ENCODE measurements at regions not wholly inside any gene's neighbourhood (a gene's known extent, or its start where the extent isn't known, plus 50 kb on each side); places are given as distances from the start of the nearest gene placed in this dataset.

- no peaks in the 10 kb centered on the region for H3K79me2 ChIP-seq (ENCODE audit: insufficient read depth, low read length)
- no peak overlapping the region for H3K27ac ChIP-seq (ENCODE audit: low read depth, low read length)
- H3K4me2 ChIP-seq (ENCODE audit: insufficient read depth, low read length) = no peak overlapping the region
- no peak overlapping the region for H2AFZ ChIP-seq (ENCODE audit: low read length)
- no peak overlapping the region for H3K4me3 ChIP-seq (ENCODE audit: insufficient read depth, low read length)
- no peaks in the 10 kb centered on the region for H3K27me3 ChIP-seq (ENCODE audit: insufficient read depth, low read length)
- no peak for DNase-seq (ENCODE audit: insufficient read length, low spot score, missing footprints)
- no peaks in the 10 kb centered on the region for H3K36me3 ChIP-seq (ENCODE audit: insufficient read depth, low read length)
- no peak for TF ChIP-seq CTCF (IDR thresholded peaks at IDR 0.05; ENCODE audit: extremely low read depth, low read depth, low read length)
- H3K9me3 ChIP-seq (ENCODE audit: low read depth, low read length) = no peaks in the 10 kb centered on the region
- H4K20me1 ChIP-seq (ENCODE audit: insufficient read depth, low read length) = no peaks in the 10 kb centered on the region
- no peaks in the 10 kb centered on the region for H3K4me1 ChIP-seq (ENCODE audit: insufficient read depth, low read length)
These were observed 208.2 kb downstream of the FBXO15 start for GRCh38 chr18:73939391-73939790.

- Histone ChIP-seq H3K27me3 (ENCODE audit: insufficient read depth, low read length) (no peaks in the 10 kb centered on the region), H3K4me3 (ENCODE audit: insufficient read depth, low read length) (no peak overlapping the region), H3K79me2 (ENCODE audit: insufficient read depth, low read length) (no peaks in the 10 kb centered on the region), H4K20me1 (ENCODE audit: insufficient read depth, low read length) (no peaks in the 10 kb centered on the region), H3K4me1 (ENCODE audit: insufficient read depth, low read length) (no peaks in the 10 kb centered on the region), H3K9me3 (ENCODE audit: low read depth, low read length) (no peaks in the 10 kb centered on the region), H3K27ac (ENCODE audit: low read depth, low read length) (no peak overlapping the region), H3K4me2 (ENCODE audit: insufficient read depth, low read length) (no peak overlapping the region), H3K36me3 (ENCODE audit: insufficient read depth, low read length) (no peaks in the 10 kb centered on the region), H2AFZ (ENCODE audit: low read length) (no peak overlapping the region)
- DNase-seq (ENCODE audit: insufficient read length, low spot score, missing footprints) = no peak
- TF ChIP-seq CTCF (IDR thresholded peaks at IDR 0.05; ENCODE audit: extremely low read depth, low read depth, low read length) = no peak
These were observed 213.9 kb downstream of the FBXO15 start for GRCh38 chr18:73933685-73934084.

GRCh38 chr18:73932976-73933375 is 214.7 kb downstream of the FBXO15 start:
- H3K27me3 ChIP-seq (ENCODE audit: insufficient read depth, low read length) = no peaks in the 10 kb centered on the region
- H3K79me2 ChIP-seq (ENCODE audit: insufficient read depth, low read length) = no peaks in the 10 kb centered on the region
- H3K36me3 ChIP-seq (ENCODE audit: insufficient read depth, low read length) = no peaks in the 10 kb centered on the region
- no peak overlapping the region for H3K27ac ChIP-seq (ENCODE audit: low read depth, low read length)
- no peaks in the 10 kb centered on the region for H3K4me1 ChIP-seq (ENCODE audit: insufficient read depth, low read length)
- TF ChIP-seq CTCF (IDR thresholded peaks at IDR 0.05; ENCODE audit: extremely low read depth, low read depth, low read length) = no peak
- no peak overlapping the region for H3K4me2 ChIP-seq (ENCODE audit: insufficient read depth, low read length)
- H4K20me1 ChIP-seq (ENCODE audit: insufficient read depth, low read length) = no peaks in the 10 kb centered on the region
- no peak overlapping the region for H3K4me3 ChIP-seq (ENCODE audit: insufficient read depth, low read length)
- no peak for DNase-seq (ENCODE audit: insufficient read length, low spot score, missing footprints)
- no peaks in the 10 kb centered on the region for H3K9me3 ChIP-seq (ENCODE audit: low read depth, low read length)
- no peak overlapping the region for H2AFZ ChIP-seq (ENCODE audit: low read length)

GRCh38 chr18:73927496-73927895 is 220.1 kb downstream of the FBXO15 start:
- Histone ChIP-seq H3K27ac (ENCODE audit: low read depth, low read length) (no peak overlapping the region), H3K4me1 (ENCODE audit: insufficient read depth, low read length) (no peaks in the 10 kb centered on the region), H3K79me2 (ENCODE audit: insufficient read depth, low read length) (no peaks in the 10 kb centered on the region), H4K20me1 (ENCODE audit: insufficient read depth, low read length) (no peaks in the 10 kb centered on the region), H3K4me3 (ENCODE audit: insufficient read depth, low read length) (no peak overlapping the region), H3K4me2 (ENCODE audit: insufficient read depth, low read length) (no peak overlapping the region), H3K36me3 (ENCODE audit: insufficient read depth, low read length) (no peaks in the 10 kb centered on the region), H3K9me3 (ENCODE audit: low read depth, low read length) (no peaks in the 10 kb centered on the region), H3K27me3 (ENCODE audit: insufficient read depth, low read length) (no peaks in the 10 kb centered on the region), H2AFZ (ENCODE audit: low read length) (no peak overlapping the region)
- no peak for TF ChIP-seq CTCF (IDR thresholded peaks at IDR 0.05; ENCODE audit: extremely low read depth, low read depth, low read length)
- no peak for DNase-seq (ENCODE audit: insufficient read length, low spot score, missing footprints)

All from osteoblast (primary cell).